IPS DF 6.9 (cell line): ENCODE measurements at regions not wholly inside any gene's neighbourhood (a gene's known extent, or its start where the extent isn't known, plus 50 kb on each side); places are given as distances from the start of the nearest gene placed in this dataset.

ENCODE experiments used
- DNase-seq: peaks from one replicate; pipeline ENCODE4 v3.0.0-alpha.2; 2013; ENCODE audit warnings: low read depth, low spot score
- H3K27ac ChIP-seq: one replicate; pipeline ENCODE4 v1.5.1; 2013; ENCODE audit warnings: low read length, control low read depth
- H3K27me3 ChIP-seq: 2 replicates; pipeline ENCODE4 v1.6.1; 2013; ENCODE audit warnings: mild to moderate bottlenecking, low read length; ENCODE audit not compliant: control insufficient read depth, insufficient read depth
- H3K36me3 ChIP-seq: 2 replicates; pipeline ENCODE4 v1.6.1; 2013; ENCODE audit warnings: low read length; ENCODE audit not compliant: control insufficient read depth, insufficient read depth
- H3K4me1 ChIP-seq: 2 replicates; pipeline ENCODE4 v1.6.1; 2013; ENCODE audit warnings: low read length; ENCODE audit not compliant: control insufficient read depth, insufficient read depth
- H3K4me3 ChIP-seq: 2 replicates; pipeline ENCODE4 v1.5.1; 2013; ENCODE audit warnings: mild to moderate bottlenecking, low read length
- H3K9me3 ChIP-seq: 2 replicates; pipeline ENCODE4 v1.6.1; 2013; ENCODE audit warnings: low read length, inconsistent platforms; ENCODE audit not compliant: control insufficient read depth, insufficient read depth
- WGBS: extraction: QIAGEN DNeasy Blood & Tissue Kit; methylation state at CpG from one replicate; pipeline ENCODE4 v1.1.7; 2013; ENCODE audit warnings: mixed read lengths, missing lambda C conversion rate; ENCODE audit not compliant: insufficient read length, insufficient coverage; 5-methylcytosine and 5-hydroxymethylcytosine counted together

DNA sequence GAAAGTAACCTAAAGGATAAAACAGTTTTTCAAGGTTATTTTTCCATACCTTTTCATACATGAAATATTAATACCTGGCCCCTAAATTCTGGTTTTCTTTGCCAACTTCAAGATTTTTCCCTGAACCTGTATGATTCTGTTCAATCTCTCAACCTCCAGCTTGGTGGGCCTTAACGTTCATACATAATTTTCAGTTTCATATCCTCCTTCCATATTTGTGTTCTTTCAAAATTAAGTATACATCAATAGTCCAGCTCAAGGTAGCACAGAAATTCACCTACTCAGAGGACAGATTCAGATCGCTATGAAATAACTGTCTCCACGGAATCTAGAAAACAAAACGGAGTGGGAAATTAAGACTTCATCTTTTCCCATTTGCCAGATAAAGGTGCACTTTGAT, 505.8 kb upstream of the GHITM start:
- DNase-seq: no peak
- Histone ChIP-seq H3K9me3 (no peaks in the 10 kb centered on the region), H3K4me3 (no peak overlapping the region), H3K36me3 (no peaks in the 10 kb centered on the region), H3K4me1 (no peaks in the 10 kb centered on the region), H3K27ac (no peak overlapping the region), H3K27me3 (no peaks in the 10 kb centered on the region)
- no CpG with 5 or more reads among the region's 4 CpGs for WGBS

DNA sequence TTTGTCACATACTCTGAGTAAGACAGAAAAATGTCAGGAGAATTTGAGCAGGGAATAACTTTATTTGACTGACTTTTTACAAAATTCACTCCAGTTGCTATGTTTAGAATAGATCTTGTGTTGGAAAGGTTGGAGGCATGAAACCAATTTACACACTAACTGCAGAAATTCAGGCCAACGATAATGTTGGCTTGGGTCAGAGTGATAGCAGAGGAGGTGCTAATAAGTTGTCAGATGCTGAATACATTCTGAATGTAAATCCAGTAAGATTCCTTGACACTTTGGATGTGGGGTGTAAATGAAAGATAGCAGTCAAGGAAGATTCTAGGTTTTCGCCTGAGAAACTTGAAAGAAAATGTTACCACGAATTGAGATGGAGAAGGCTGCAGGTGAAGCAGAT, 502.5 kb upstream of the GHITM start:
- no CpG with 5 or more reads among the region's 3 CpGs for WGBS
- no peaks in the 10 kb centered on the region for H3K36me3 ChIP-seq
- no peaks in the 10 kb centered on the region for H3K4me1 ChIP-seq
- H3K27me3 ChIP-seq: no peaks in the 10 kb centered on the region
- DNase-seq: no peak
- H3K9me3 ChIP-seq: no peaks in the 10 kb centered on the region
- no peak overlapping the region for H3K27ac ChIP-seq
- H3K4me3 ChIP-seq: no peak overlapping the region

DNA sequence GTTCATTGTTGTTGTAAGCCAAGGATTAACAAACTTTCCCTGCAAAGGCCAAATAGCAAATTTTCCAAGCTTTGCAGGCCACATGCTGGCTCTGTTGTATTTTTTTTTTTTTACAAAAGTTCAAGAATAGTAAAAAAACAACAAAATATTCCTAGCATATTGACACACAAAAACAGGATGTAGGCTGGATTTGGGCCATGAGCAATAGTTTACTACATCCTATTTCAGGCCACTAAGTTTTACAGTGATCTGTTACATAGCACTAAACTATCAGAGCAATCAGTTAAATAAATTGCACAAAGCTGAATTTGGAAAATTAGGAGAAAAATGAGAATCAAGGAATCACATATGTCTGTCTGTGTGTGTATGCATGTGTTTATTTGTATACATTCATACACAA, 491.8 kb upstream of the GHITM start:
- DNase-seq: no peak
- no peaks in the 10 kb centered on the region for H3K4me1 ChIP-seq
- H3K4me3 ChIP-seq: no peak overlapping the region
- H3K36me3 ChIP-seq: no peaks in the 10 kb centered on the region
- H3K9me3 ChIP-seq: no peaks in the 10 kb centered on the region
- no peaks in the 10 kb centered on the region for H3K27me3 ChIP-seq
- no peak overlapping the region for H3K27ac ChIP-seq

DNA sequence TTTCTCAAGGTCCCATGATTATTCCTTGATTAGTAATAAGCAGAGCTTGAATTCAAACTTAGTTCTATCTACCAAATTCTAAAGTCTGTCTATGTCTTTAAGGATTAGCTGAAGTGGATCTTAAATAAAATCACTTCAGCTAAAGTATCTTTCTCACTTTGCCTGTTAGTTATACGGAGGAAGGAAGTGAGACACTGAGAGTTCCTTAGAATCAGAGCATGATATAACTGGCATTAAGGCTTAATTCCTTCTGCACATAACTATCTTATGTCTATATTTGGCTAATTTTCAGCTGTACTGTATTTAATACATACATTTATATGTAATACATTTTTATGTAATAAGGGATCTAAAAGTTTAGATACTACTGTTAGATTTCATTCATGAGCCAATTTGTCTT, 491.1 kb upstream of the GHITM start:
- Histone ChIP-seq H3K4me1 (no peaks in the 10 kb centered on the region), H3K4me3 (no peak overlapping the region), H3K36me3 (no peaks in the 10 kb centered on the region), H3K9me3 (no peaks in the 10 kb centered on the region), H3K27me3 (no peaks in the 10 kb centered on the region), H3K27ac (no peak overlapping the region)
- WGBS: no CpG with 5 or more reads among the region's 1 CpG
- no peak for DNase-seq

DNA sequence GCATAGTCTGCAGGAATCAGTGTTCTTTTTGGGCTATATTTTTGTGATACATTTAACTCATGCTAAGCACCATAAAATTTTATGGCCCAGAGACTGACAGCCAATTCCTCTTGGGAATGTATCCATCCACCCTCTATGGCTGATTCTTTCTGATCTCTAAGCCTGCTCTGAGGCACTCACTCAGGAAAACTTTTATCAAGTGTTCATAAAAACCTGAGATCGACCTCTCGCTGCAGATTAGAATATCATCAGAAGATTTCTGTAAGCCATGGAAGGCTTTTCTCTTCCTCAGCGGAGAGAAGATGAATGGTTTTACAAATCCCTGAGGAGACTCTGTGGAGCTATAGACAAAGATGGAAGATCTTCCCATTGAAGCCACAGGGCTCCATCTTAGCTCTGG, 489.8 kb upstream of the GHITM start:
- Histone ChIP-seq H3K4me1 (no peaks in the 10 kb centered on the region), H3K4me3 (no peak overlapping the region), H3K36me3 (no peaks in the 10 kb centered on the region), H3K27ac (no peak overlapping the region), H3K9me3 (no peaks in the 10 kb centered on the region), H3K27me3 (no peaks in the 10 kb centered on the region)
- DNase-seq: no peak
- WGBS: no CpG with 5 or more reads among the region's 3 CpGs

DNA sequence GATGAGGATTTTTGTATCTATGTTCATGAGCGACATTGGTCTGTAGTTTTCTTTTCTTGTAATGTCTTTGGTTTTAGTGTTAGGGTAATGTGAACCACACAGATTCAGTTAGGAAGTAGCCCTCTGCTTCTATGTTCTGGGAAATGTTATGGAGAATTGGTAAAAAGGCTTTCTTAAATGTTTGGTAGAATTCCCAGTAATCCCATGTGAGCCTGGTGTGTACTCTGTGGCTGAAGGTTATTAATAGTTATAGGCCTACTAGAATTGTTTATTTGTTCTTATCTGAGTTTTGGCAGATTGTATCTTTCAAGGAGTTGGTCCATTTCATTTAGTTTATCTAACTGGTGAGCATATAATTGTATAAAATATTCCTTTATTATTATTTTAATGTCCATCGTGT, 484.6 kb upstream of the GHITM start:
- no peaks in the 10 kb centered on the region for H3K27me3 ChIP-seq
- H3K4me3 ChIP-seq: no peak overlapping the region
- H3K4me1 ChIP-seq: no peaks in the 10 kb centered on the region
- no peaks in the 10 kb centered on the region for H3K9me3 ChIP-seq
- no peaks in the 10 kb centered on the region for H3K36me3 ChIP-seq
- no CpG with 5 or more reads among the region's 2 CpGs for WGBS
- H3K27ac ChIP-seq: no peak overlapping the region
- DNase-seq: no peak

DNA sequence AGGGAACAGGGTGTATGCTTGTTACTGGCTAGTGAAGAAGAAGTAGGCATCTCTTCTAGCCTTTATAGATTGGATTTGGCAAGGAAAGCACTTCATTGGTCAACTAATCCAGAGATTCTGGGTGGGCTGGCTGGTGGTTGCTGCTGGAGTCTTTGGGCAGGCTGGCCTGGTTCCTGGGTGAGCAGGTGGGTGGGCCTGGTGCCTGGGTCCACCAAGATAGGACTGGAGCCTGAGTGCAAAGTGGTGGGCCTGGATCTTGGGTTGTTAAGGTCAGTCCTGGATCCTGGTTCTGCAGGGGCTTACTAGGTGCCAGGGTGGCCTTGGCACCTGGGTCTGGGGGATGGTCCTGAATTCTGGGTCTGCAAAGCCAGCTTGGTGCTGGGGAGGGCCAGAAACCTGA, 482.4 kb upstream of the GHITM start:
- no peak for DNase-seq
- H3K27me3 ChIP-seq: no peaks in the 10 kb centered on the region
- H3K27ac ChIP-seq: no peak overlapping the region
- no peaks in the 10 kb centered on the region for H3K9me3 ChIP-seq
- no peaks in the 10 kb centered on the region for H3K4me1 ChIP-seq
- no peak overlapping the region for H3K4me3 ChIP-seq
- no peaks in the 10 kb centered on the region for H3K36me3 ChIP-seq

DNA sequence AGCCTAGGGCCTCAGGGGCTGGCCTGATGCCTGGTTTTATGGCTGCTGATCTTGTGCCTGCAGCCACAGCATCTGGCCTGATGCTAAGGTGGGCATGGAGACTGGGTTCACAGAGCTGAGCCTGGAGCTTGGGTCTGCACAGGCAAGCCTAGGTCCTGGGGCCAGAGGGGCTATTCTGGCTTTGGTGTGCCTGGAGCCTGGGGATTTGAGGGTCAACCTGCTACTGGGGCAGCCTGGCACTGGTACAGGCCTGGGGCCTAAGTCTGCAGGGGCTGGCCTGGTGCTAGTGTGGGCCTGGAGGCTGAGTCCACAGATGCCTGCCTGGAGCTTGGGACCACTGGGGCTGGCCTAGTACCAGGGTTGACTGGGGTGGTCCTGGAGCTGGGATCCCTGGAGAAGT, 481.8 kb upstream of the GHITM start:
- Histone ChIP-seq H3K9me3 (no peaks in the 10 kb centered on the region), H3K27me3 (no peaks in the 10 kb centered on the region), H3K4me3 (no peak overlapping the region), H3K36me3 (no peaks in the 10 kb centered on the region), H3K27ac (no peak overlapping the region), H3K4me1 (no peaks in the 10 kb centered on the region)
- no peak for DNase-seq

DNA sequence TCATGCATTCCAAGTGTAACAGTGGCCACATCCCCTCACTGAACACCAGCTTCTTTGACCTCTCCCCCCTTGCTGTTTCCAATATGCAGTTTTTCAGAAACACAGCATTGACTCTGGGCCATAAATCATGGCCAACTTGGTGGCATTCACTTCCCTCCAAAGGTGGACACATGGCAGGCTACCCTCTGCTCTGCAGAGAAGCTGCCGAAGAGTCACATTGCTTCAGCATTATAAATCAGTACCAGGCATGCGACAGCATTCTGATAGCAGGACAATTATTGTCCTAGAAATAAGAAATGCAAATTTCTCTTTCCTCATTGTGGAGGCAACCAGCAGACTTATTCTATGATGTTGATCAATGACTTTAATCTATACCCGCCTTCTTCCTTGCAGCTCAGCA, 475.4 kb upstream of the GHITM start:
- H3K9me3 ChIP-seq: no peaks in the 10 kb centered on the region
- no CpG with 5 or more reads among the region's 3 CpGs for WGBS
- no peaks in the 10 kb centered on the region for H3K4me1 ChIP-seq
- DNase-seq: no peak
- no peaks in the 10 kb centered on the region for H3K36me3 ChIP-seq
- no peak overlapping the region for H3K27ac ChIP-seq
- H3K27me3 ChIP-seq: no peaks in the 10 kb centered on the region
- H3K4me3 ChIP-seq: no peak overlapping the region

DNA sequence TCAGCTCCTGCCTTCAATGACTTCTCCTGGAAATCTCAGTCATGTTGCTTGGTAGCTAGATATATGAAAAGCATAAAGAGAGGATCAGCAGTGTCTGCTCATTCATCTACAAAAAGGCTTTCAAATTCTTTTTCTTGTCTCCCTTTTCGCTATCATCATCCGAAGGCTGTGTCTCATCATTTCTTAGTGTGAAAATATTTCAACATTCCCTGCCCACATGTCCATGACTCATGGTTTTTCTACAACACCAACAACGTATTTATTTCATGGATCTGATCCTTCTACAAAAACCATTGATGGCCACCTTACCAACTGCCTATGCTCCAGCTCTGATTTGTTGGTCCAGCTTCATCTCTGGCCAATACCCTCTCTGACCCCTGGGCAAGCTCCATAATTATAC, 472.5 kb upstream of the GHITM start:
- WGBS: no CpG with 5 or more reads among the region's 3 CpGs
- H3K27ac ChIP-seq: no peak overlapping the region
- no peak for DNase-seq

DNA sequence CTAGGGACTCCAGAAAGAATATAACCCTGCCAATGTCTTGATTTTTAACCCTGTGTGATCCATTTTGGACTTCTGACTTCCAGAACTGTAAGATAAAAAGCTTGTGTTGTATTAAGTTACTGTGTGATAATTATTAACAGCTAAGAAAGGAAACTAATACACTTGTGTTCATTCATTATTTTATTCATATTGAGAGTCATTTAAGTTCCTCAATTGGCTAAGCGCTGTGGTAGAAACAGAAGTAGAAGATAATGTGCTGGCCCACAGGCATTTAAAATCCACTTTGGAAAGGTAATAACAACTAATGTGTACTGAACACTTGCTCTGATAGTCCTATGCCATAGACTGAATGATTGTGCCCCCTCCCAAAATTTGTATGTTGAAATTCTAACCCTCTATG, 471.7 kb upstream of the GHITM start:
- Histone ChIP-seq H3K27ac (no peak overlapping the region), H3K27me3 (no peaks in the 10 kb centered on the region), H3K9me3 (no peaks in the 10 kb centered on the region), H3K36me3 (no peaks in the 10 kb centered on the region), H3K4me1 (no peaks in the 10 kb centered on the region), H3K4me3 (no peak overlapping the region)
- no CpG with 5 or more reads among the region's 1 CpG for WGBS
- DNase-seq: no peak

More for the DNA sequence above, 472.5 kb upstream of the GHITM start:
- Histone ChIP-seq H3K36me3 (no peaks in the 10 kb centered on the region), H3K4me3 (no peak overlapping the region), H3K4me1 (no peaks in the 10 kb centered on the region), H3K9me3 (no peaks in the 10 kb centered on the region), H3K27me3 (no peaks in the 10 kb centered on the region)

DNA sequence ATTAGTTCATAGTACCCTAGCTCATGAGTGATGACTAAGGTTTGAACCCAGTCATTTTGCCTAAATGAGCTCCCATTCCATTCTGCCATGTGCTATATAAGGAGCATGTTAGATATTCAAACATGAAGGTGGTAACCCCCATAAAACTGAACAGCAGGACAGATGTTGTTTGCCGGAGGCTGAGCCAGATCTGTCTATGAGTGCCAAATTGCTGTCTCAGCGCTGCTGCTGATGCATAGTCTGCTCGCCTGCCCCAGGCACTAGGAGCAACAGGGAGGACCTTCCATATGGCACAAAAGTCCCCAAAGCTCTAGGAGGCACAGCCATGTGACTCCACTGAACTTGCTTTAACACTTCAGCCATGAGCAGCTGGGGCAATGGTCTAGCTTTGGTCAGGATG, 466.0 kb upstream of the GHITM start:
- no peak for DNase-seq
- WGBS: no CpG with 5 or more reads among the region's 3 CpGs

More for the DNA sequence above, 466.0 kb upstream of the GHITM start:
- Histone ChIP-seq H3K27ac (no peak overlapping the region), H3K9me3 (no peaks in the 10 kb centered on the region), H3K4me1 (no peaks in the 10 kb centered on the region), H3K4me3 (no peak overlapping the region), H3K36me3 (no peaks in the 10 kb centered on the region), H3K27me3 (no peaks in the 10 kb centered on the region)
